GM18868 (cell line): ENCODE measurements at regions not wholly inside any gene's neighbourhood (a gene's known extent, or its start where the extent isn't known, plus 50 kb on each side); places are given as distances from the start of the nearest gene placed in this dataset.
"Not testable (repeated sequence)": the region's sequence is repeated elsewhere in the genome, so short reads cannot be mapped to it uniquely, and the experiment has no call there.

Experiments
- ATAC-seq: cut with Tn5 transposase; IDR thresholded peaks from one replicate; pipeline ENCODE4 v1.9.1; 2021; ENCODE audit warnings: mild to moderate bottlenecking, moderate library complexity; ENCODE audit not compliant: unreplicated experiment

GRCh38 chr2:47690706-47691325 is 92.1 kb upstream of the MSH6 start:
- ATAC-seq, result not testable (repeated sequence)

- ATAC-seq, result no peak
These were observed 92.8 kb upstream of the MSH6 start for GRCh38 chr2:47690132-47690531.

GRCh38 chr2:47689118-47689517 is 93.8 kb upstream of the MSH6 start:
- peak; percentile 60 for ATAC-seq

- no peak for ATAC-seq
These were observed 94.4 kb upstream of the MSH6 start for GRCh38 chr2:47688561-47688960.

- ATAC-seq, result no peak
These were observed 95.1 kb upstream of the MSH6 start for GRCh38 chr2:47687856-47688255.

GRCh38 chr2:47686018-47686417 is 96.9 kb upstream of the MSH6 start:
- ATAC-seq, result no peak

GRCh38 chr2:47682216-47682749 is 100.7 kb upstream of the MSH6 start:
- no peak for ATAC-seq

GRCh38 chr2:47676261-47676926 is 105.6 kb upstream of the KCNK12 start:
- ATAC-seq, result no peak

- ATAC-seq, result no peak
These were observed 104.5 kb upstream of the KCNK12 start for GRCh38 chr2:47675196-47675825.

- no peak for ATAC-seq
These were observed 95.5 kb upstream of the KCNK12 start for GRCh38 chr2:47666332-47666731.

GRCh38 chr2:47664817-47665216 is 94.0 kb upstream of the KCNK12 start:
- ATAC-seq, result no peak

GRCh38 chr2:47662552-47662951 is 91.8 kb upstream of the KCNK12 start:
- no peak for ATAC-seq

GRCh38 chr2:47661310-47661709 is 90.5 kb upstream of the KCNK12 start:
- no peak for ATAC-seq

GRCh38 chr2:47660168-47660567 is 89.4 kb upstream of the KCNK12 start:
- no peak for ATAC-seq

GRCh38 chr2:47658646-47659320 is 88.0 kb upstream of the KCNK12 start:
- ATAC-seq, result no peak

GRCh38 chr2:47657886-47658489 is 87.2 kb upstream of the KCNK12 start:
- ATAC-seq, result no peak

- ATAC-seq, result no peak
These were observed 86.2 kb upstream of the KCNK12 start for GRCh38 chr2:47656715-47657600.

- no peak for ATAC-seq
These were observed 84.7 kb upstream of the KCNK12 start for GRCh38 chr2:47655563-47655880.

- ATAC-seq, result peak; percentile 83
These were observed 84.2 kb upstream of the KCNK12 start for GRCh38 chr2:47654790-47655562.
